Naive thymus-derived CD4-positive, alpha-beta T cell (primary cell): ENCODE measurements at regions not wholly inside any gene's neighbourhood (a gene's known extent, or its start where the extent isn't known, plus 50 kb on each side); places are given as distances from the start of the nearest gene placed in this dataset.

Experiments used
- ATAC-seq: fragments of 150-1000 bp; cut with Tn5 transposase; 2 replicates; pipeline ENCODE4 v1.10.0; 2021; ENCODE audit warnings: mild to moderate bottlenecking, moderate library complexity
- CTCF ChIA-PET: fragments of 350-600 bp; sonication (Branson Sonifier 250); formaldehyde crosslinking; loops from one replicate; lab custom pipeline; 2021; ENCODE audit warnings: antibody characterized with exemption; lab: Charles Lee
- POLR2A ChIA-PET: fragments of 350-600 bp; sonication (Branson Sonifier 250); formaldehyde crosslinking; loops from one replicate; lab custom pipeline; 2021; ENCODE audit warnings: antibody characterized with exemption, inconsistent platforms; lab: Charles Lee
- DNase-seq, 9 donors: peaks; one replicate each; pipeline versions ENCODE4 v3.0.0 to v3.0.0-alpha.2; 2020 to 2022; ENCODE audit warnings: mixed read lengths in 1 of 9
- H3K27ac ChIP-seq: one replicate; pipeline ENCODE4 v1.7.0; 2013; ENCODE audit warnings: mild to moderate bottlenecking, low read depth, low read length, moderate library complexity
- H3K27me3 ChIP-seq, 2 donors: one replicate each; pipeline ENCODE4 v1.7.0; 2013; ENCODE audit warnings: low read length in 2 of 2, mild to moderate bottlenecking in 2 of 2, moderate library complexity in 2 of 2; ENCODE audit not compliant: control insufficient read depth in 2 of 2, insufficient read depth in 2 of 2
- H3K36me3 ChIP-seq, 3 experiments: 1 replicate in 2 of 3; 2 replicates in 1 of 3; pipeline ENCODE4 v1.7.0; 2013; ENCODE audit warnings: low read length in 3 of 3, mild to moderate bottlenecking in 3 of 3, moderate library complexity in 1 of 3; ENCODE audit not compliant: insufficient read depth in 3 of 3, control insufficient read depth in 2 of 3
- H3K4me1 ChIP-seq, 2 donors: one replicate each; pipeline ENCODE4 v1.7.0; 2013; ENCODE audit warnings: low read length in 2 of 2, mild to moderate bottlenecking in 2 of 2, moderate library complexity in 1 of 2; ENCODE audit not compliant: control insufficient read depth in 2 of 2, insufficient read depth in 2 of 2
- H3K4me3 ChIP-seq: 2 replicates; pipeline ENCODE4 v1.7.0; 2013; ENCODE audit warnings: mild to moderate bottlenecking, low read length
- H3K9me3 ChIP-seq, 3 experiments: 1 replicate in 2 of 3; 2 replicates in 1 of 3; pipeline ENCODE4 v1.7.0; 2013; ENCODE audit warnings: low read length in 3 of 3; ENCODE audit not compliant: control insufficient read depth in 2 of 3
- H3K27ac Mint-ChIP-seq, 9 donors: one replicate each; pipeline ENCODE4 v1.8.0; 2020 to 2022; ENCODE audit warnings: mixed read lengths in 9 of 9, mild to moderate bottlenecking in 8 of 9, moderate library complexity in 5 of 9, inconsistent platforms in 2 of 9
- H3K27me3 Mint-ChIP-seq, 5 donors: one replicate each; pipeline ENCODE4 v1.8.0; 2021 to 2022; ENCODE audit warnings: mixed read lengths in 5 of 5, mild to moderate bottlenecking in 1 of 5
- H3K36me3 Mint-ChIP-seq, 5 donors: one replicate each; pipeline ENCODE4 v1.8.0; 2020 to 2022; ENCODE audit warnings: mixed read lengths in 5 of 5, mild to moderate bottlenecking in 3 of 5, inconsistent platforms in 1 of 5
- H3K4me1 Mint-ChIP-seq, 7 donors: one replicate each; pipeline ENCODE4 v1.8.0; 2020 to 2022; ENCODE audit warnings: mixed read lengths in 7 of 7, mild to moderate bottlenecking in 3 of 7, inconsistent platforms in 1 of 7
- H3K4me3 Mint-ChIP-seq, 10 donors: one replicate each; pipeline ENCODE4 v1.8.0; 2020 to 2022; ENCODE audit warnings: mild to moderate bottlenecking in 10 of 10, mixed read lengths in 10 of 10, moderate library complexity in 6 of 10, inconsistent platforms in 2 of 10
- H3K9me3 Mint-ChIP-seq, 11 donors: one replicate each; pipeline ENCODE4 v1.8.0; 2020 to 2022; ENCODE audit warnings: mixed read lengths in 11 of 11, mild to moderate bottlenecking in 4 of 11, inconsistent platforms in 1 of 11, moderate library complexity in 1 of 11
- intact Hi-C, 2 donors: fragments of 100-400 bp; cut with micrococcal nuclease; formaldehyde crosslinking; loops; one replicate each; pipeline ENCODE4 v1.15.1; 2023

DNA sequence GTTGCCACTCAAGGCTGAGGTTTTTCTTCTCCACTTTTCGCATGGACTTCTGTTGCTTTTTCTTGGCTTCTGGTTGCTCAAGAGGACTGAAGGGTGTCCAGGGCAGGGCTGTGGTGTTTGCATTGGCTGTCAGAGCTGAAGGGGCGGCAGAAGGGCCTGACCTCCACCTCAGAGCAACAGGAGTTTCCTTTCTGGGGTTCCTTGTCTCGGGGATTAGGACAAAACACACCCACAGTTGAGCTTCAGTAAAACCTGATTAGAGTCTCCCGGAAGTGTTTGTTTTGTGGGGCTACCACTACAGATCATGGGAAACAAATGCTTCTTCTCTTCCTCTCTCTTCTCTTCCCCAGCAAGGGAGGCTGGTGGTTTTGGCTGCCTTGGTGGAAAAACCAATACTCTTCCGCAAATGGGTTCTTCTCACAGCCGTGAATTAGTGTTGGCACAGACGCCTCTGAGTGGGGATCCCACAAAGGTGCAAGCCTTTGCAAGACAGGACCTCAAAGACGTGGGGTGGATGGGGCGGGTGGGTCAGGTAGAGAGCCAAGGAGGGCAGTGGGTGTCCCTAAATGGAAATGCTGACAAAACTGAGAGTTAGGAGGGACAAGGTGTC lies 317.7 kb upstream of the TBX3 start:
- Histone ChIP-seq H3K4me1 (no peaks in the 10 kb centered on the region), H3K9me3 (no peaks in the 10 kb centered on the region), H3K27me3 (no peaks in the 10 kb centered on the region), H3K36me3 (no peaks in the 10 kb centered on the region), H3K4me3 (no peak overlapping the region), H3K27ac (no peak overlapping the region)
- H3K4me3 Mint-ChIP-seq: no peak overlapping the region
- DNase-seq (no peak), ATAC-seq (no peak)
- peaks cover 0 to 20% (median 10%) of the 10 kb centered on the region in 11 donors for H3K9me3 Mint-ChIP-seq
- no peak overlapping the region for H3K27ac Mint-ChIP-seq
- ChIA-PET POLR2A (no interaction called here), CTCF (no interaction called here)
- no peaks in the 10 kb centered on the region for H3K36me3 Mint-ChIP-seq
- intact Hi-C loops: no loop called here
- no peaks in the 10 kb centered on the region for H3K4me1 Mint-ChIP-seq
- H3K27me3 Mint-ChIP-seq: peaks cover 0 to 18% (median 5%) of the 10 kb centered on the region in 5 donors

DNA sequence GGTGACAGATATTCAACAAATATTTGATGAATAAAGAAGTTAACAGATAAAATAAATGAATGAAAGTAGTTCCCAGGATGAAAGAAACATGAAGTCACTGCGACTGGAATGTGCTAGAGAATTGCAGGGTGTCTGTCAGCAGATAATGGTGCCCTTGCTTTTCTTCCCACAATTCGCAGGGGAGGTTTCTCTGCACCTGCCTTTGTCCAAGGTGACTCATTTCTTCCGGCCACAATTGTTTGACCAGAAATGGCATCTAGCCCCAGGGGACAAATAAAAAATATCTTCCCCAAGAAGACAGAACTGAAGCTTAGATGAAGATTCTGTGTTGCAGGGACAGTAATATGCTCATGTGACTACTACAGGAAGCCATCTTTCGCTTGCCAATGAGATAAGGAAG lies 316.1 kb upstream of the TBX3 start:
- DNase-seq: no peak
- Histone ChIP-seq H3K27ac (no peak overlapping the region), H3K4me1 (no peaks in the 10 kb centered on the region), H3K9me3 (no peaks in the 10 kb centered on the region), H3K4me3 (no peak overlapping the region), H3K27me3 (no peaks in the 10 kb centered on the region), H3K36me3 (no peaks in the 10 kb centered on the region)
- Mint-ChIP-seq H3K4me1 (no peaks in the 10 kb centered on the region), H3K4me3 (no peak overlapping the region), H3K36me3 (no peaks in the 10 kb centered on the region), H3K9me3 (peaks cover 2 to 18% (median 10%) of the 10 kb centered on the region in 11 donors), H3K27me3 (peaks cover 0 to 13% (median 5%) of the 10 kb centered on the region in 5 donors), H3K27ac (no peak overlapping the region)
- ChIA-PET POLR2A (no interaction called here), CTCF (no interaction called here)
- intact Hi-C loops: no loop called here
- ATAC-seq: no peak

GRCh38 chr12:114998750-114999128 lies 314.8 kb upstream of the TBX3 start:
- no peaks in the 10 kb centered on the region for H3K4me1 Mint-ChIP-seq
- H3K36me3 ChIP-seq: no peaks in the 10 kb centered on the region
- no peak overlapping the region for H3K27ac Mint-ChIP-seq
- POLR2A ChIA-PET: no interaction called here
- CTCF ChIA-PET: no interaction called here
- H3K9me3 Mint-ChIP-seq: peaks cover 2 to 21% (median 11%) of the 10 kb centered on the region in 11 donors
- no peaks in the 10 kb centered on the region for H3K4me1 ChIP-seq
- intact Hi-C loops: no loop called here
- no peak for DNase-seq
- no peak overlapping the region for H3K27ac ChIP-seq
- H3K4me3 Mint-ChIP-seq: no peak overlapping the region
- no peak overlapping the region for H3K4me3 ChIP-seq
- no peaks in the 10 kb centered on the region for H3K36me3 Mint-ChIP-seq
- H3K27me3 Mint-ChIP-seq: peaks cover 0 to 12% (median 5%) of the 10 kb centered on the region in 5 donors
- no peaks in the 10 kb centered on the region for H3K27me3 ChIP-seq
- no peaks in the 10 kb centered on the region for H3K9me3 ChIP-seq
- no peak for ATAC-seq

- ChIA-PET CTCF (no interaction called here), POLR2A (no interaction called here)
- H3K27ac Mint-ChIP-seq: no peak overlapping the region
- H3K27ac ChIP-seq: no peak overlapping the region
- peaks cover 0 to 7% (median 4%) of the 10 kb centered on the region in 5 donors for H3K27me3 Mint-ChIP-seq
- intact Hi-C loops: no loop called here
- H3K9me3 ChIP-seq: no peaks in the 10 kb centered on the region
- H3K4me1 Mint-ChIP-seq: no peaks in the 10 kb centered on the region
- H3K4me1 ChIP-seq: no peaks in the 10 kb centered on the region
- no peaks in the 10 kb centered on the region for H3K36me3 Mint-ChIP-seq
- H3K4me3 ChIP-seq: no peak overlapping the region
- H3K36me3 ChIP-seq: no peaks in the 10 kb centered on the region
- no peak for ATAC-seq
- no peak for DNase-seq
- H3K4me3 Mint-ChIP-seq: no peak overlapping the region
- H3K27me3 ChIP-seq: no peaks in the 10 kb centered on the region
- peaks cover 0 to 21% (median 10%) of the 10 kb centered on the region in 11 donors for H3K9me3 Mint-ChIP-seq
These were observed 314.3 kb upstream of the TBX3 start for GRCh38 chr12:114998118-114998749.

GRCh38 chr12:114996382-114996781 lies 312.4 kb upstream of the TBX3 start:
- H3K4me1 ChIP-seq: no peaks in the 10 kb centered on the region
- no peaks in the 10 kb centered on the region for H3K36me3 ChIP-seq
- H3K9me3 ChIP-seq: no peaks in the 10 kb centered on the region
- H3K36me3 Mint-ChIP-seq: no peaks in the 10 kb centered on the region
- peaks cover 0 to 16% (median 8%) of the 10 kb centered on the region in 11 donors for H3K9me3 Mint-ChIP-seq
- H3K4me3 ChIP-seq: no peak overlapping the region
- no peak overlapping the region for H3K27ac ChIP-seq
- ATAC-seq (no peak), DNase-seq (no peak)
- POLR2A ChIA-PET: no interaction called here
- H3K27me3 Mint-ChIP-seq: peaks cover 0 to 4% (median 0%) of the 10 kb centered on the region in 5 donors
- H3K27me3 ChIP-seq: no peaks in the 10 kb centered on the region
- H3K4me1 Mint-ChIP-seq: no peaks in the 10 kb centered on the region
- CTCF ChIA-PET: no interaction called here
- no peak overlapping the region for H3K4me3 Mint-ChIP-seq
- intact Hi-C loops: no loop called here
- H3K27ac Mint-ChIP-seq: no peak overlapping the region

DNA sequence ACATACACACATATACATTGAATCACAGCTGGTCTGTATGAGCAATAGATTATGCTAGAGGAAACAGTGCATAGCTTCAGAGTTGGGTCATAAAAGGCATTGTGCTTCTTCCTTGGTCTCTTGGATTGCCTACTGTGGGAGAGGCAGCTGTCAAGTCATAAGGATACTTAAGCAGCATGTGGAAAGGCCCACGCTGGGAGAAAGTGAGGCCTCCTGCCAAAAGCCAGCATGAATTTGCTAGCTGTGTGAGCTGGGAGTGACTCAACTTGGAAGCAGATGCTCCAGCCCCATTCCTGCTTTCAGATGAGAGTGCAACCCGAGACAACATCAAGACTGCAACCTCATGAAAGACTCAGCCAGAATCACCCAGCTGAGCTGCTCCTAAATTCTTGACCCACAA lies 311.9 kb upstream of the TBX3 start:
- no peaks in the 10 kb centered on the region for H3K9me3 ChIP-seq
- Mint-ChIP-seq H3K9me3 (peaks cover 0 to 16% (median 8%) of the 10 kb centered on the region in 11 donors), H3K4me3 (no peak overlapping the region), H3K4me1 (no peaks in the 10 kb centered on the region), H3K27ac (no peak overlapping the region), H3K27me3 (peaks cover 0 to 4% (median 0%) of the 10 kb centered on the region in 5 donors), H3K36me3 (no peaks in the 10 kb centered on the region)
- no peak for ATAC-seq
- H3K36me3 ChIP-seq: no peaks in the 10 kb centered on the region
- ChIA-PET POLR2A (no interaction called here), CTCF (no interaction called here)
- DNase-seq: no peak
- intact Hi-C loops: no loop called here
- no peak overlapping the region for H3K4me3 ChIP-seq
- no peaks in the 10 kb centered on the region for H3K27me3 ChIP-seq
- H3K27ac ChIP-seq: no peak overlapping the region
- no peaks in the 10 kb centered on the region for H3K4me1 ChIP-seq

DNA sequence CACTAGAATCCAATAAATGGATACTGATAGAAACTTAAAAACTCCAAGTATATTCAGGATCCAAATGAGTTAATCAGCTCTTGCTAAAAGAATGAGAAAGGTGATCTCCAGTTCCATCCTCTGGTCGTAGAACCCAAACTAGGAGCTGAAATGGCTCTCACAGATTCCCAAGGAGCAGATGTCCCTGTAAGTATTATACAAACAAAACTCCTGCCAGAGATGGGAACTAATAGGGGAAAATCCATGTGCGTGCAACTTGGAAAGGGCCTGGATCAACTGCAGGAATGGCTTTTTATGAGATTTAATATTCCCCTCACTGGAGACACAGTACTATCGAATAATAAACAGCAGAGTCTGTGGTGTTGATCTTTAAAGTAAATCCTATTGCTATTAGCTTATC lies 309.2 kb upstream of the TBX3 start:
- H3K4me1 ChIP-seq: no peaks in the 10 kb centered on the region
- Mint-ChIP-seq H3K4me3 (no peak overlapping the region), H3K27ac (no peak overlapping the region), H3K27me3 (peaks cover 0 to 4% (median 0%) of the 10 kb centered on the region in 5 donors), H3K36me3 (peaks cover 0 to 4% (median 0%) of the 10 kb centered on the region in 5 donors), H3K9me3 (peaks cover 1 to 15% (median 9%) of the 10 kb centered on the region in 11 donors), H3K4me1 (no peaks in the 10 kb centered on the region)
- no peaks in the 10 kb centered on the region for H3K9me3 ChIP-seq
- ATAC-seq: no peak
- CTCF ChIA-PET: no interaction called here
- H3K27me3 ChIP-seq: no peaks in the 10 kb centered on the region
- no peak overlapping the region for H3K27ac ChIP-seq
- no peak for DNase-seq
- intact Hi-C loops: no loop called here
- H3K4me3 ChIP-seq: no peak overlapping the region
- POLR2A ChIA-PET: no interaction called here
- no peaks in the 10 kb centered on the region for H3K36me3 ChIP-seq
